ENCODE measurements at regions not wholly inside any gene's neighbourhood (a gene's known extent, or its start where the extent isn't known, plus 50 kb on each side); places are given as distances from the start of the nearest gene placed in this dataset.

GRCh38 chr1:56376188-56376984 is 203.0 kb downstream of the PLPP3 start:
- TF ChIP-seq CTCF (IDR thresholded peaks at IDR 0.05) (no peak), POLR2A (IDR thresholded peaks at IDR 0.05) (no peak)

Measured in lower leg skin (tissue), 3 donors.